Endodermal cell (in vitro differentiated cells): ENCODE measurements at regions not wholly inside any gene's neighbourhood (a gene's known extent, or its start where the extent isn't known, plus 50 kb on each side); places are given as distances from the start of the nearest gene placed in this dataset.

Experiments used
- DNase-seq: peaks from one replicate; pipeline ENCODE4 v3.0.0-alpha.2; 2017
- H3K27ac ChIP-seq: 2 replicates; pipeline ENCODE4 v1.5.1; 2013; ENCODE audit warnings: mild to moderate bottlenecking, low read depth, low read length, moderate library complexity
- H3K27me3 ChIP-seq: 2 replicates; pipeline ENCODE4 v1.6.1; 2013; ENCODE audit warnings: mild to moderate bottlenecking, low read length, moderate library complexity; ENCODE audit not compliant: insufficient read depth, control insufficient read depth, poor library complexity, severe bottlenecking
- H3K36me3 ChIP-seq: 2 replicates; pipeline ENCODE4 v1.7.0; 2013; ENCODE audit warnings: mild to moderate bottlenecking, low read length, moderate library complexity; ENCODE audit not compliant: control insufficient read depth, insufficient read depth
- H3K4me1 ChIP-seq: one replicate; pipeline ENCODE4 v1.7.0; 2013; ENCODE audit warnings: low read length; ENCODE audit not compliant: control insufficient read depth, insufficient read depth
- H3K4me3 ChIP-seq: 2 replicates; pipeline ENCODE4 v1.5.1; 2013; ENCODE audit warnings: mild to moderate bottlenecking, low read length, moderate library complexity
- H3K9ac ChIP-seq: 2 replicates; pipeline ENCODE4 v1.6.1; 2013; ENCODE audit warnings: mild to moderate bottlenecking, low read length, moderate library complexity; ENCODE audit not compliant: poor library complexity, severe bottlenecking; ENCODE audit errors: extremely low read depth
- H3K9me3 ChIP-seq: 2 replicates; pipeline ENCODE4 v1.6.1; 2013; ENCODE audit warnings: mild to moderate bottlenecking, low read length, moderate library complexity; ENCODE audit not compliant: control insufficient read depth
- H3K27ac Mint-ChIP-seq: 2 replicates; pipeline ENCODE4 v1.8.0; 2020; ENCODE audit warnings: mixed read lengths
- H3K27me3 Mint-ChIP-seq: 2 replicates; pipeline ENCODE4 v1.8.0; 2021; ENCODE audit warnings: mild to moderate bottlenecking, mixed read lengths; ENCODE audit not compliant: insufficient read depth
- H3K36me3 Mint-ChIP-seq: 2 replicates; pipeline ENCODE4 v1.8.0; 2020; ENCODE audit warnings: low read depth, mixed read lengths
- H3K4me1 Mint-ChIP-seq: 2 replicates; pipeline ENCODE4 v1.8.0; 2020; ENCODE audit warnings: mixed read lengths
- H3K4me3 Mint-ChIP-seq: 2 replicates; pipeline ENCODE4 v1.8.0; 2020; ENCODE audit warnings: mild to moderate bottlenecking, moderate library complexity, mixed read lengths
- H3K9me3 Mint-ChIP-seq: 2 replicates; pipeline ENCODE4 v1.8.0; 2020; ENCODE audit warnings: mild to moderate bottlenecking, mixed read lengths
- CTCF ChIP-seq: fragments of 200-600 bp; sonication (generic); conservative IDR thresholded peaks from 2 replicates; pipeline ENCODE4 v1.5.0; 2021; ENCODE audit warnings: antibody characterized with exemption, mild to moderate bottlenecking
- WGBS, 2 experiments: methylation state at CpG; one replicate each; pipeline versions ENCODE4 v1.1.5 to v1.1.7; 2013; ENCODE audit warnings: missing lambda C conversion rate in 2 of 2, mixed read lengths in 1 of 2; ENCODE audit not compliant: insufficient coverage in 1 of 2, insufficient read length in 1 of 2; 5-methylcytosine and 5-hydroxymethylcytosine counted together

- H3K27me3 Mint-ChIP-seq, result peaks cover 2% of the 10 kb centered on the region
- 80 to 100% methylated on average over 1 to 3 of the region's 3 CpGs for WGBS, 2 experiments
- H3K27ac Mint-ChIP-seq, result no peak overlapping the region
These were observed 150.0 kb upstream of the IGFBP3 start for GRCh38 chr7:46071076-46071475.

GRCh38 chr7:46068159-46068558 is 147.1 kb upstream of the IGFBP3 start:
- no peaks in the 10 kb centered on the region for H3K27me3 Mint-ChIP-seq
- no peak overlapping the region for H3K27ac Mint-ChIP-seq
- no peak for DNase-seq
- H3K4me1 Mint-ChIP-seq, result no peaks in the 10 kb centered on the region
- Histone ChIP-seq H3K36me3 (no peaks in the 10 kb centered on the region), H3K9ac (no peak overlapping the region), H3K9me3 (no peaks in the 10 kb centered on the region), H3K4me1 (no peaks in the 10 kb centered on the region), H3K27me3 (no peaks in the 10 kb centered on the region), H3K4me3 (no peak overlapping the region), H3K27ac (no peak overlapping the region)
- TF ChIP-seq CTCF, result no peak
- H3K4me3 Mint-ChIP-seq, result no peak overlapping the region
- H3K36me3 Mint-ChIP-seq, result no peaks in the 10 kb centered on the region
- WGBS, 2 experiments, result 84 to 86% methylated on average over 2 of the region's 2 CpGs
- H3K9me3 Mint-ChIP-seq, result no peaks in the 10 kb centered on the region

More at GRCh38 chr7:46071076-46071475, 150.0 kb upstream of the IGFBP3 start:
- Mint-ChIP-seq H3K9me3 (no peaks in the 10 kb centered on the region), H3K36me3 (no peaks in the 10 kb centered on the region), H3K4me3 (no peak overlapping the region), H3K4me1 (no peaks in the 10 kb centered on the region)
- H3K27ac ChIP-seq, result no peak overlapping the region
- no peaks in the 10 kb centered on the region for H3K9me3 ChIP-seq
- no peak for DNase-seq
- H3K27me3 ChIP-seq, result no peaks in the 10 kb centered on the region
- H3K4me3 ChIP-seq, result no peak overlapping the region
- H3K9ac ChIP-seq, result no peak overlapping the region
- no peaks in the 10 kb centered on the region for H3K36me3 ChIP-seq
- TF ChIP-seq CTCF, result no peak
- no peaks in the 10 kb centered on the region for H3K4me1 ChIP-seq

- H3K36me3 ChIP-seq, result no peaks in the 10 kb centered on the region
- Mint-ChIP-seq H3K4me3 (no peak overlapping the region), H3K4me1 (no peaks in the 10 kb centered on the region), H3K9me3 (no peaks in the 10 kb centered on the region), H3K27ac (peak overlapping the region; percentile 58), H3K36me3 (no peaks in the 10 kb centered on the region), H3K27me3 (no peaks in the 10 kb centered on the region)
- TF ChIP-seq CTCF, result no peak
- 82 to 92% methylated on average over 2 to 7 of the region's 7 CpGs for WGBS, 2 experiments
- H3K9me3 ChIP-seq, result no peaks in the 10 kb centered on the region
- no peak for DNase-seq
- H3K4me1 ChIP-seq, result no peaks in the 10 kb centered on the region
- no peak overlapping the region for H3K27ac ChIP-seq
- no peak overlapping the region for H3K9ac ChIP-seq
- H3K4me3 ChIP-seq, result no peak overlapping the region
- H3K27me3 ChIP-seq, result no peaks in the 10 kb centered on the region
These were observed 138.4 kb upstream of the IGFBP3 start for GRCh38 chr7:46059308-46060020.
